Keratinocyte (primary cell): ENCODE measurements at regions not wholly inside any gene's neighbourhood (a gene's known extent, or its start where the extent isn't known, plus 50 kb on each side); places are given as distances from the start of the nearest gene placed in this dataset.
A peak's percentile ranks its signal among the peaks of the same experiment; 100 is the strongest.

ENCODE experiments used
- DNase-seq: peaks from one replicate; pipeline ENCODE4 v3.0.0-alpha.2; 2011; ENCODE audit warnings: low read depth, missing footprints, low spot score
- FAIRE-seq: peaks from 2 replicates; lab custom pipeline; 2011; peaks lifted over from hg19 to GRCh38; lab: Jason Lieb, UNC
- H2AFZ ChIP-seq: 2 replicates; pipeline ENCODE4 v1.6.0; 2012; ENCODE audit warnings: low read length, control low read depth, inconsistent platforms; ENCODE audit not compliant: control insufficient read depth
- H3K27ac ChIP-seq: 2 replicates; pipeline ENCODE4 v1.5.1; 2011; ENCODE audit warnings: low read length; ENCODE audit not compliant: control insufficient read depth, insufficient read depth
- H3K27me3 ChIP-seq: 3 replicates; pipeline ENCODE4 v1.6.0; 2011; ENCODE audit warnings: low read length; ENCODE audit not compliant: control insufficient read depth, insufficient read depth; ENCODE audit errors: extremely low read depth
- H3K36me3 ChIP-seq, 2 experiments: 2 replicates in 1 of 2; 3 replicates in 1 of 2; pipeline ENCODE4 v1.5.1; 2011; ENCODE audit warnings: low read length in 2 of 2, mild to moderate bottlenecking in 1 of 2; ENCODE audit not compliant: control insufficient read depth in 2 of 2, insufficient read depth in 2 of 2; ENCODE audit errors: extremely low read depth in 1 of 2
- H3K4me1 ChIP-seq: 3 replicates; pipeline ENCODE4 v1.5.1; 2011; ENCODE audit warnings: low read length; ENCODE audit not compliant: control insufficient read depth, insufficient read depth; ENCODE audit errors: extremely low read depth
- H3K4me2 ChIP-seq: 3 replicates; pipeline ENCODE4 v1.6.0; 2011; ENCODE audit warnings: low read depth, low read length; ENCODE audit not compliant: control insufficient read depth, insufficient read depth; ENCODE audit errors: extremely low read depth
- H3K4me3 ChIP-seq, 3 experiments: fragments of 200-600 bp in 1 of 3; sonication (generic) in 1 of 3; 2 replicates in 2 of 3; 3 replicates in 1 of 3; pipeline ENCODE4 v1.5.1; 2011 to 2016; ENCODE audit warnings: low read length in 3 of 3, mild to moderate bottlenecking in 3 of 3, control low read depth in 2 of 3, inconsistent platforms in 1 of 3, low read depth in 1 of 3, mixed read lengths in 1 of 3, mixed run types in 1 of 3, moderate library complexity in 1 of 3; ENCODE audit not compliant: control insufficient read depth in 2 of 3, insufficient read depth in 2 of 3; ENCODE audit errors: extremely low read depth in 1 of 3
- H3K79me2 ChIP-seq: 2 replicates; pipeline ENCODE4 v1.6.0; 2012; ENCODE audit warnings: low read length; ENCODE audit not compliant: control insufficient read depth, insufficient read depth
- H3K9ac ChIP-seq: 3 replicates; pipeline ENCODE4 v1.6.0; 2011; ENCODE audit warnings: low read length; ENCODE audit not compliant: control insufficient read depth, insufficient read depth; ENCODE audit errors: extremely low read depth
- H3K9me1 ChIP-seq: 3 replicates; pipeline ENCODE4 v1.6.0; 2011; ENCODE audit warnings: low read length; ENCODE audit not compliant: control insufficient read depth, insufficient read depth; ENCODE audit errors: extremely low read depth
- H3K9me3 ChIP-seq: 2 replicates; pipeline ENCODE4 v1.5.1; 2012; ENCODE audit warnings: low read depth, low read length; ENCODE audit not compliant: control insufficient read depth
- H4K20me1 ChIP-seq: 3 replicates; pipeline ENCODE4 v1.6.0; 2011; ENCODE audit warnings: low read length; ENCODE audit not compliant: control insufficient read depth, insufficient read depth; ENCODE audit errors: extremely low read depth
- CTCF ChIP-seq, 3 experiments: IDR thresholded peaks in 1 of 3; conservative IDR thresholded peaks in 1 of 3; optimal IDR thresholded peaks in 1 of 3; 2 replicates in 2 of 3; 3 replicates in 1 of 3; pipeline versions ENCODE3 to v1.5.1; 2011; ENCODE audit warnings: low read length in 3 of 3, mild to moderate bottlenecking in 3 of 3, moderate library complexity in 2 of 3, control low read depth in 1 of 3, inconsistent platforms in 1 of 3; ENCODE audit not compliant: insufficient read depth in 2 of 3; ENCODE audit errors: extremely low read depth in 1 of 3
- EZH2 ChIP-seq: IDR thresholded peaks from one replicate; pipeline ENCODE4 v1.6.1; 2012; ENCODE audit warnings: inconsistent platforms, mild to moderate bottlenecking, low read length, moderate library complexity
- dilution Hi-C: fragments of 300-500 bp; cut with MboI; formaldehyde crosslinking; loops from one replicate; pipeline ENCODE4 v1.7.0; 2020; ENCODE audit warnings: low sequenced_read_pairs; ENCODE audit not compliant: extremely low pct_ligation_motif_present

- DNase-seq: no peak
Observed at GRCh38 chr1:80441664-80442063, 1359.1 kb upstream of the ADGRL2 start.

GRCh38 chr1:80436851-80437250, 1363.9 kb upstream of the ADGRL2 start:
- Histone ChIP-seq H3K36me3 (no peaks in the 10 kb centered on the region), H3K4me3 (no peak overlapping the region), H3K9me1 (no peaks in the 10 kb centered on the region), H3K9ac (no peak overlapping the region), H2AFZ (no peak overlapping the region), H3K4me2 (no peak overlapping the region), H3K9me3 (no peaks in the 10 kb centered on the region), H3K27me3 (no peaks in the 10 kb centered on the region), H3K4me1 (no peaks in the 10 kb centered on the region), H3K79me2 (no peaks in the 10 kb centered on the region), H3K27ac (no peak overlapping the region), H4K20me1 (no peaks in the 10 kb centered on the region)
- dilution Hi-C loops: no loop called here
- FAIRE-seq (no peak), DNase-seq (no peak)
- TF ChIP-seq EZH2 (no peak), CTCF (optimal IDR thresholded peaks at IDR 0.05 in 1 of 3, IDR thresholded peaks at IDR 0.05 in 1 of 3, conservative IDR thresholded peaks at IDR 0.05 in 1 of 3; ENCODE audit: extremely low read depth in 1 of 3, insufficient read depth in 2 of 3, low read length in 3 of 3) (no peak)

More at GRCh38 chr1:80441664-80442063, 1359.1 kb upstream of the ADGRL2 start:
- TF ChIP-seq CTCF (optimal IDR thresholded peaks at IDR 0.05 in 1 of 3, IDR thresholded peaks at IDR 0.05 in 1 of 3, conservative IDR thresholded peaks at IDR 0.05 in 1 of 3; ENCODE audit: extremely low read depth in 1 of 3, insufficient read depth in 2 of 3, low read length in 3 of 3): peak in 1 of 3 experiments; percentile 5
- TF ChIP-seq EZH2: no peak
- dilution Hi-C loops: no loop called here
- Histone ChIP-seq H3K4me1 (no peaks in the 10 kb centered on the region), H3K9me3 (no peaks in the 10 kb centered on the region), H3K36me3 (no peaks in the 10 kb centered on the region), H3K27ac (no peak overlapping the region), H2AFZ (no peak overlapping the region), H4K20me1 (no peaks in the 10 kb centered on the region), H3K9ac (no peak overlapping the region), H3K9me1 (no peaks in the 10 kb centered on the region), H3K79me2 (no peaks in the 10 kb centered on the region), H3K4me2 (no peak overlapping the region), H3K27me3 (no peaks in the 10 kb centered on the region), H3K4me3 (no peak overlapping the region)
- FAIRE-seq: no peak
